ENCODE measurements at regions not wholly inside any gene's neighbourhood (a gene's known extent, or its start where the extent isn't known, plus 50 kb on each side); places are given as distances from the start of the nearest gene placed in this dataset.

DNA sequence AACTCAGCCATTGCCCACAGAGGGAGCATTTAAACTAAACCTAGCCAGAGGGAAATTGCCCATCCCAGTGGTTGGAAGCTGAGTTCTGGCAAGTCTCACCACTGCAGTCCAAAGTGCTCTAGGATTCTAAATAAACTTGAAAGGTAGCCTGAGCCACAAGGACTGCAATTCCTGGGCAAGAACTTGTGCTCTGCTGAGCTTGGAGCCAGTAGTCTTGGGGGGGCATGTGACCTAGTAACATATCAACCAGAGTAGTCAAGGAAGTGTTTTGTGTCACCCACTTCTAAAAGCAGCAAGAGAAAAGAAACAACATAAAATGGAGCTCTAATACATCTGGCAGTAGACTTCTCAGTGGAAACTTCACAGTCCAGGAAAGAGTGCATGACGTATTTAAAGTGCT lies 167.0 kb downstream of the PTH2R start:
- H3K27ac ChIP-seq (ENCODE audit: low read depth in 1 of 2, low read length in 2 of 2): no peak overlapping the region
- intact Hi-C loops (cut with micrococcal nuclease): no loop called here
- Mint-ChIP-seq H3K9me3 (peaks cover 0 to 3% (median 0%) of the 10 kb centered on the region in 7 donors), H3K4me1 (no peaks in the 10 kb centered on the region), H3K27ac (no peak overlapping the region), H3K4me3 (no peak overlapping the region), H3K36me3 (no peaks in the 10 kb centered on the region), H3K27me3 (ENCODE audit: low read depth in 3 of 3) (peaks cover 2 to 5% (median 2%) of the 10 kb centered on the region in 3 donors)
- H4K20me1 ChIP-seq (ENCODE audit: insufficient read depth, low read length): no peaks in the 10 kb centered on the region
- no CpG with 5 or more reads among the region's 1 CpG for WGBS (ENCODE audit: insufficient coverage)
- H3K27me3 ChIP-seq (ENCODE audit: control insufficient read depth in 2 of 2, insufficient read depth in 2 of 2, low read length in 2 of 2): no peaks in the 10 kb centered on the region
- no peak overlapping the region for H3K4me3 ChIP-seq (replicated peaks in 1 of 3; ENCODE audit: low read depth in 2 of 3, low read length in 3 of 3)
- no peak overlapping the region for H3K9ac ChIP-seq (ENCODE audit: insufficient read depth, low read length, poor library complexity, severe bottlenecking)
- H3K79me2 ChIP-seq (ENCODE audit: insufficient read depth, low read length): no peaks in the 10 kb centered on the region
- no peaks in the 10 kb centered on the region for H3K9me3 ChIP-seq (replicated peaks in 1 of 2; ENCODE audit: control insufficient read depth in 1 of 2, insufficient read depth in 1 of 2, low read length in 2 of 2)
- no peaks in the 10 kb centered on the region for H3K4me1 ChIP-seq (ENCODE audit: control insufficient read depth in 1 of 2, insufficient read depth in 2 of 2, low read length in 2 of 2)
- TF ChIP-seq, protein P1, sequence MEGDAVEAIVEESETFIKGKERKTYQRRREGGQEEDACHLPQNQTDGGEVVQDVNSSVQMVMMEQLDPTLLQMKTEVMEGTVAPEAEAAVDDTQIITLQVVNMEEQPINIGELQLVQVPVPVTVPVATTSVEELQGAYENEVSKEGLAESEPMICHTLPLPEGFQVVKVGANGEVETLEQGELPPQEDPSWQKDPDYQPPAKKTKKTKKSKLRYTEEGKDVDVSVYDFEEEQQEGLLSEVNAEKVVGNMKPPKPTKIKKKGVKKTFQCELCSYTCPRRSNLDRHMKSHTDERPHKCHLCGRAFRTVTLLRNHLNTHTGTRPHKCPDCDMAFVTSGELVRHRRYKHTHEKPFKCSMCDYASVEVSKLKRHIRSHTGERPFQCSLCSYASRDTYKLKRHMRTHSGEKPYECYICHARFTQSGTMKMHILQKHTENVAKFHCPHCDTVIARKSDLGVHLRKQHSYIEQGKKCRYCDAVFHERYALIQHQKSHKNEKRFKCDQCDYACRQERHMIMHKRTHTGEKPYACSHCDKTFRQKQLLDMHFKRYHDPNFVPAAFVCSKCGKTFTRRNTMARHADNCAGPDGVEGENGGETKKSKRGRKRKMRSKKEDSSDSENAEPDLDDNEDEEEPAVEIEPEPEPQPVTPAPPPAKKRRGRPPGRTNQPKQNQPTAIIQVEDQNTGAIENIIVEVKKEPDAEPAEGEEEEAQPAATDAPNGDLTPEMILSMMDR (IDR thresholded peaks at IDR 0.05): no peak
- H2AFZ ChIP-seq (ENCODE audit: insufficient read depth, low read depth, low read length, poor library complexity, severe bottlenecking): no peak overlapping the region
- no peak for DNase-seq
- H3K4me2 ChIP-seq (replicated peaks; ENCODE audit: extremely low read depth, low read length, poor library complexity, severe bottlenecking): no peak overlapping the region
- no peaks in the 10 kb centered on the region for H3K36me3 ChIP-seq (replicated peaks in 1 of 2; ENCODE audit: control insufficient read depth in 1 of 2, insufficient read depth in 2 of 2, low read length in 2 of 2)

- no peaks in the 10 kb centered on the region for H3K4me1 Mint-ChIP-seq
- intact Hi-C loops (cut with micrococcal nuclease): no loop called here
- no peaks in the 10 kb centered on the region for H3K36me3 Mint-ChIP-seq
- peaks cover 0 to under 1% (median 0%) of the 10 kb centered on the region in 7 donors for H3K9me3 Mint-ChIP-seq
- Histone ChIP-seq H2AFZ (ENCODE audit: insufficient read depth, low read depth, low read length, poor library complexity, severe bottlenecking) (no peak overlapping the region), H3K79me2 (ENCODE audit: insufficient read depth, low read length) (no peaks in the 10 kb centered on the region), H4K20me1 (ENCODE audit: insufficient read depth, low read length) (no peaks in the 10 kb centered on the region), H3K36me3 (replicated peaks in 1 of 2; ENCODE audit: control insufficient read depth in 1 of 2, insufficient read depth in 2 of 2, low read length in 2 of 2) (no peaks in the 10 kb centered on the region), H3K27me3 (ENCODE audit: control insufficient read depth in 2 of 2, insufficient read depth in 2 of 2, low read length in 2 of 2) (no peaks in the 10 kb centered on the region), H3K4me2 (replicated peaks; ENCODE audit: extremely low read depth, low read length, poor library complexity, severe bottlenecking) (no peak overlapping the region), H3K9ac (ENCODE audit: insufficient read depth, low read length, poor library complexity, severe bottlenecking) (no peak overlapping the region), H3K4me1 (ENCODE audit: control insufficient read depth in 1 of 2, insufficient read depth in 2 of 2, low read length in 2 of 2) (no peaks in the 10 kb centered on the region), H3K4me3 (replicated peaks in 1 of 3; ENCODE audit: low read depth in 2 of 3, low read length in 3 of 3) (no peak overlapping the region), H3K27ac (ENCODE audit: low read depth in 1 of 2, low read length in 2 of 2) (no peak overlapping the region), H3K9me3 (replicated peaks in 1 of 2; ENCODE audit: control insufficient read depth in 1 of 2, insufficient read depth in 1 of 2, low read length in 2 of 2) (no peaks in the 10 kb centered on the region)
- H3K27ac Mint-ChIP-seq: no peak overlapping the region
- H3K4me3 Mint-ChIP-seq: no peak overlapping the region
- TF ChIP-seq, protein P1 (IDR thresholded peaks at IDR 0.05): no peak
- DNase-seq: no peak
- WGBS (ENCODE audit: insufficient coverage): no CpG with 5 or more reads among the region's 1 CpG
- peaks cover 0 to 2% (median 0%) of the 10 kb centered on the region in 3 donors for H3K27me3 Mint-ChIP-seq (ENCODE audit: low read depth in 3 of 3)
These were observed 173.1 kb downstream of the PTH2R start for GRCh38 chr2:208579678-208580077.
